IPS-NIHi7 (cell line): ENCODE measurements at regions not wholly inside any gene's neighbourhood (a gene's known extent, or its start where the extent isn't known, plus 50 kb on each side); places are given as distances from the start of the nearest gene placed in this dataset.

ENCODE experiments used
- DNase-seq: peaks from one replicate; pipeline ENCODE4 v3.0.0; 2012; ENCODE audit warnings: mixed read lengths; ENCODE audit errors: extremely low spot score

DNA sequence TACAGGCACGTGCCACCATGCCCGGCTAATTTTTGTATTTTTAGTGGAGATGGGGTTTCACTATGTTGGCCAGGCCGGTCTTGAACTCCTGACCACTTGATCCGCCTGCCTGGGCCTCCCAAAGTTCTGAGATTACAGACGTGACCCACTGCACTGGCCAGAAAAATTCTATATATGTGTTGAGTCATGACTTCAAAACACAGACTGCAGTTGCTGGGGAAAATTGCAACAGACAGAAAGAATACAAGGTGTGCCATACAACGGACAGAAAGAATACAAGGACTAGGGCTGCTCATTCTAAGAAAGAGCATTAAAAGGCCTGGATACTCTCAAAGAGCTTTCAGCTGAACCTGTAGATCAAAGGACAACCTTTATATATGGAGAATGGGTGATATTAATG lies 109.6 kb upstream of the ACSL4 start:
- no peak for DNase-seq

DNA sequence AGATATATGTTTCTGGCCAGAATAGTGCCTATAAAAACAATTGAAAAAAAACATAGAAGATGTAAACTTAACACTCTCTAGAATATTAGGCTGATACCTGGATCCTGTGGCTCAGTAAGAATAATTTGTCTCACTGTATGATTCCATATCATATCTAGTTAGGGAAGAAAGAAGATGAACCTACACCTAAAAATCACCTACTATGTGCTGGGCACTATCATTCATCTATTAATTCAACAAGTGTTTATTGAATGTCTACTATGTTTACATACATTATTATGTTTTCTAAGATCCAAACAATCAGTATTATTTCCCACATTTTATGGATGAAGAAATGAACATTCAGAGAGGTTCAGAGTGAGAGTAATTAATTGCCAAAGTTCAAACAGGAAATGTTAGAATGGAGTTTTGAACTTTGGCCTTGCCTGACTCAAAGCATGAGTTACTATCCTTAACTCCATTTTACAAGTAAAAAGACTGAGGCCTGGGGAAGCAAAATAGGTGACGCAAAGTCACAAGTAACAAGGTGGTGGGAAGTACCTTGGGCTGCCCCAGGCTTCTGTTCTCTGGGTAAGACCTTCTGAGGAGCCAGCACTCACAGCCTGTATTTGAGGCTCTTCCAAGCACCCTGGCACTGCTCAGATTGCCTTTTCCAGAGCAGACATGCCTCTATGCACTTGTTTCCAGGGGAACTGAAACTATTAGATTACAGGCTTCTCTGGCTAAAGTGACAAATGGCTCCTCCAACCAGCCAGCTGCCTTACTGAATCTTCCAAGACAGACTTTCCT lies 111.1 kb upstream of the ACSL4 start:
- DNase-seq: no peak

- no peak for DNase-seq
Measured at GRCh38 chrX:109844986-109845385, 111.9 kb upstream of the ACSL4 start.

DNA sequence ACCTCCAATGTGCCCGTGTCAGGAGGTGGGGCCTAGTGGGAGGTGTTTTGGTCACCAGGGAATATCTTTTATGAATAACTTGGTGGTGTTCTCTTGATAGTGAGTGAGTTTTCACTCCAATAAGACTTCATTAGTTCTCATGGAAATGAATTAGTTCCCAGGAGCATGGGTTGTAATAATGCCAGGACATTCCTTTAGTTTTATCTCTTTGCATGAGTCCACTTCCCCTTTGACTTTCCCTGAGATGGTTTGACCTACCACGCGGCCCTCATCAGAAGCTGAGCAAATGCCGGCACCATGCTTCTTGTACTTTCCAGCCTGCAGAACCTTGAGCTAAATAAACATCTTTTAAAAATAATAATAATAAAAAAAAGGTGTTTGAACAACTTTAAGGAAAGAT lies 112.9 kb upstream of the ACSL4 start:
- no peak for DNase-seq

DNA sequence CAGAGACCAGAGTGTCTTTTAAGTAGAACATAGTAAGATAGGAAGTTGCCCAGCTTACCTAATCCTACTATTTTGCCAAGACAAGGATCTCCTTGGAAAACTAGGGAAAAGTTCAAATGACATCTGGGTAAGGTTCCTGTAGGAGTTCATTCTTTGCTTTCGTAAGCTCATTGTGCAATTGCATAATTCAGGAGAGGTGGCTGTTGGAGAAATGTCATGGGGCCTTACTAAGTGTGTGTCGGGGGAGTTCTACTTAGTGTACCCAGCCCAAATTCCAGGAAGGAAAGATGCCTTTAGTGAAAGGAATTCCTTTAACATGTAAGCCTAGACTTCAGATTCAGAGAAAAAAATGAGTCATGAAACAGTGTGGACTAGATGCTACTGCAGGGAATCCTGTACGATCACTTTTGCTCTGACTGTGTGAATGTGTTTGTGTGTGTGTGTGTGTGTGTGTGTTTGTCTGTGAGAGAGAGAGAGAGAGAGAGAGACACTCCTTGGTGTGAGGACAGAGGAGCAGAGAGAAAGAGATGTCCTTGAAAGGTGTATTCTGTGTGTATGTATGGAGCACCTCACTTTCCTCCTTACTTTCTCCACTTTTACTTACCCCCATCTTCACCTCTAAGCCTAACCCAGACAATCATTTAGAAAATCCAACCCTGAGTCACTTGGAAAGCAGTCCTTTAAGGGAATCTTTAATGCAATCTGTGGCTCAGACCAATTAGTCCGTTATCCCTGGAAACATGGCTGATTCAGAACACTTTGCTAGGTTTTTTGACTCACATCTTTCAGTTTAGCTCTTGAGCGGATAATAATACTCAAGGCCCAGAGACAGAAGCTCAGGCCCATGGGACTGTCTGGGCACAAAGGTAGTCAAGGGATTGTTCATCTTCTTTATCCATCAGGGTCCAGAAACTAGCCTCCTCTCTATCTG lies 114.5 kb upstream of the ACSL4 start:
- DNase-seq: no peak

DNA sequence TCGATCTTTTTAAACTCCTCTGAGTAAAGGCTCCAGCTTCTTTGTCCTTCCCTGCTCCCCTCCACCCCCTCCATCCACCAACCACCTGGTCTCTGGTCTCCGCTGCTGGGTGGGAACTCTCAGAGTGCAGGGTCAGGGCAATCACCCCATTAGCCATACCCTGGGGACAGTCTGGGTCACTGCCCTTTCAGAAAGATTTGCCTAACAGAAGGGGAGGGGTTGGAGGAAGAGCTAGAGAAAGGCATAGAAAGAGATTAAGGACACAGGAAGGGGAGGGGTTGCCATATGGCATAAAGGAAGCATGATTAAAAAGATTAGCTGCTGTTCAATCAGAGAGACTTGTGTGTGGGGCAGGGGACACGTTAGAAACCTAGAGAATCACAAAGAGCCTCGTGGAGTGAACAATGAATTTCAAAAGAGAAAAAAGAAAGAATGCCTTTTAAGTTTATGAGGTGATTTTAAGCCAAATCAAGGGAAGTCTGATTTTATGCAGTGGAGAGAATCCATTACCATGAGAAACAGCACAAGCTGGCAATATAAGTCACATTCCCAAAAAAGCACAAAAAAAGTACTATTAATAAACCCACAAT lies 115.5 kb upstream of the ACSL4 start:
- peak; percentile 30 for DNase-seq

DNA sequence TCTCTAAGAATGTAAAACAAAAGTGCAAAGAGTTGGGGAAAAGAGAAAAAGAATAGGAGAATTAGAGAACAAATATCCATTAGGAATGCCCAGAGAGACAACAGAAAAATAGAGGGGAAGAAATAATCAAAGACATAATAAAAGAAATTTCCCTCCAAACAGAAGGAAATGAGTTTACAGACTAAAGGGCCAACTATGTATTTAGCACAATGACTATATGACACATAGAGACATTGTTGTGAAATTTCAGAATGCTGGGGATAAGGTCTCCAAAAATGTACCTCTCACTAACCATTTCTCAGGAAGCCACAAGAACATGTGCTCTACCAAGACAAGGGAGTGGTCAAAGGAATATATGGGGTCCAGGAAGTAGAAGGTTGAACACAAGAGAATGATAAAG lies 121.0 kb upstream of the ACSL4 start:
- no peak for DNase-seq

GRCh38 chrX:109855501-109855900 lies 122.4 kb upstream of the ACSL4 start:
- DNase-seq: no peak

GRCh38 chrX:109856974-109857373 lies 123.9 kb upstream of the ACSL4 start:
- DNase-seq: peak; percentile 32

GRCh38 chrX:109857584-109858228 lies 124.6 kb upstream of the ACSL4 start:
- DNase-seq: no peak

- no peak for DNase-seq
Measured at GRCh38 chrX:109858602-109859341, 125.7 kb upstream of the ACSL4 start.

- no peak for DNase-seq
Measured at GRCh38 chrX:109859651-109860050, 126.6 kb upstream of the ACSL4 start.

DNA sequence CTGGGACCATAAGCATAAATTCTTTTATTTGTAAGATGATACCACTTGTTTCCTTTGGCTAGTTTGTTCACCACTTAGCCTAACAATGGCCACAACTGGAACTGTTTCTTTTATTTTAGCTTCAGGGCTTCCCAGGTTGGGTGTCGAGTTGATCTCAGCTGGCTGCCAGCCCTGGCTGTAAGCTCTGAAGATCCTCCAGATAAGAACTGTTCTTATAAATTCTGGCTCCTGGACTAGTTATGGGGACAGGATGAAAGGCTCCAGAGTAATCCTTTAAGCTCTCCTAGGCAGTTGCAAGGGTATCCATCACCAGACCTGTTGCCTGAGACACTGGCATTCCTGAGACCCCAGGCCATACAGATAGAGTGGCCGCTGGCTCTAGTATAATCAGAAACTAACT lies 129.4 kb upstream of the ACSL4 start:
- DNase-seq: no peak

DNA sequence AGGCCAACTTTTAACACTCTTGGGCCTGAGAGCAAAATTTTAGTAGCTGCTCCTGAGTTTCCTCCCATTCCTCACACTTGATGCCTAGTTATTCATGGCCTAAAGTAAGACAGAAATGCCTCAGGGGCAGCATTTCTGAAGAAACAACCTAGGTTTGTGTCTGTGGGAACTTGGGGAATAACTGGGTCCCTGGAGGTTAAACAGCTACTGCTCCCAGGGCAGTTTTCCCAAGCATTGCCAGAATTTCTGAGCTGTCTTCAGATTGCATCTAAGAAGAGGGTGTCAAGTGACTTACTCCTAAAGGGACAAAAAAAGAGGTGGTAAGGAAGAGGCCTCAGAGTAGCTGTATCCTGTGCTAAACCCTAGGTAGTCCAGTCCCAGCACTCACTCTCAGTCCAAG lies 130.8 kb upstream of the ACSL4 start:
- no peak for DNase-seq

DNA sequence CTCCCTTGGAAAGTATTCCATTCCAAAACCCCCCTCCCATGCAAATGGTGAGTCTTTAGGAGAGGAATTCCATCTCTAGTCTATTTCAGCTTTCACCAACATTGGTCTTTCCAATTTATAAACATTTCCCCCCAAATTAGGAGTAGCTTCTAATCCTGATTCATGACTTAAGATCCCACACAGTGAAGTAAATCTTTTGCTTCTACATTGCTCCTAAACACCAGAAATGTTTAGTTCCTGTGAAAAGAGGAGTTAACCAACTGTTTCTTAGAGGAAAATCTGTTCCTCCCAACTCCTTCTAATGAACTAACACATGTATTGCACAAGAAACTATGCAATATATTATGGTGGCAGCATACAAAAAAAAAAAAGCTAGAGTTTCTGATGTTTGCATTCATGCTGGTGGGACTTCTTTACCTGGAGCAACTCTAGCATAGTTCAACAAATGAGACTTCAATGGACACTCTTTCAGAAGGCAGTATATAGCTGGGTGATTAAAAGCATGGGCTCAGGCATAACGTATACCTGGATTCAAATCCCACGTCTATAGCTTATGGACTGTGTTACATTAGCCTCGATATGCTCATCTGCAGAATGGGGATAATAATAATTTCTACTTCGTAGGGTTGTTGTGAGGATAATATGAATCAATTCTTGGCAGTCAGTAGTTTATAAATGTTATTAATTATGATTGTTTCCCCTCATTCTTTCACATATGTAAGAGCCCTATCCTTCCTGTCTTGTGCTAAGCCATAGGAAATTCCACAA lies 131.6 kb upstream of the TMEM164 start:
- no peak for DNase-seq

- DNase-seq: no peak
Measured at GRCh38 chrX:109872021-109872732, 130.7 kb upstream of the TMEM164 start.

DNA sequence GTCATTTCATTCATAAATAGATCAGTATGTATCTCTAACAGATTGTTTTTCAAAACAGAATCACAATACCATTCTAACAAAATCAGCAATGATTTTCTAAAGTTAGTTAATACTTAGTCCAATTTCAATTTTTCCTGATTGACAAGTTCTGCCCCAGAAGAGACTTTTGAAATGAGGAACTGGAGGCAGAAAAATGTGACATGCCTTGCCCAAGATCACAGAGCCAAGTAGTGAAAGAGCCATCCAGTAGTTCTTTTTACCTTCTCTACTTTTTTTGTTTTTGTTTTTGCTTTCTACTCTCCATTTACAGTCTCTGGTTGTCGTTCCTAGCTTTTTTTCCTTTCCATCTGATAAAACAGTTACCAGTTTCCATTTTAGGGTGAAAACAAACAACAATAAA lies 129.3 kb upstream of the TMEM164 start:
- no peak for DNase-seq

DNA sequence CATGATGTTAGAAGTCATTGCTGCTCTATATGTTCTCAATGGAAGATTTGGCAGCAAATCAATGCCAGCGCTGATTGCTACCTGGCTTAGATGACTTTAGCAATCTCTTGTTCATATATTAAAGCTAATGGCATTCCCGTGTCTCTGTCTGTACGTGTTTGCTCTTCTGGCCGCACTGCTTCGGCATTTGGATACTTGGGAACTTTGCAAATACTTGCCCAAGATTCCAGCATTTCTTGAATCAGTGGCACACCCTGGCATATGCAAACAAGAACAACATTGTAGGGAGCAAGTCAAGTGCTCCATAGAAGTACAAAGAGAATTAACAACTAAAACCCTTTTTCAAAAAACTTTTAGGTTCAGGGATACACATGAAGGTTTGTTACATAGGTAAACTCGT lies 128.9 kb upstream of the TMEM164 start:
- DNase-seq: no peak

GRCh38 chrX:109874548-109874947 lies 128.4 kb upstream of the TMEM164 start:
- DNase-seq: no peak

GRCh38 chrX:109875831-109876230 lies 127.1 kb upstream of the TMEM164 start:
- DNase-seq: no peak
